GM21786 (cell line): ENCODE measurements at regions not wholly inside any gene's neighbourhood (a gene's known extent, or its start where the extent isn't known, plus 50 kb on each side); places are given as distances from the start of the nearest gene placed in this dataset.
"Not testable (repeated sequence)": the region's sequence is repeated elsewhere in the genome, so short reads cannot be mapped to it uniquely, and the experiment has no call there.

Experiments used
- ATAC-seq: cut with Tn5 transposase; IDR thresholded peaks from one replicate; pipeline ENCODE4 v1.9.1; 2021; ENCODE audit not compliant: unreplicated experiment

DNA sequence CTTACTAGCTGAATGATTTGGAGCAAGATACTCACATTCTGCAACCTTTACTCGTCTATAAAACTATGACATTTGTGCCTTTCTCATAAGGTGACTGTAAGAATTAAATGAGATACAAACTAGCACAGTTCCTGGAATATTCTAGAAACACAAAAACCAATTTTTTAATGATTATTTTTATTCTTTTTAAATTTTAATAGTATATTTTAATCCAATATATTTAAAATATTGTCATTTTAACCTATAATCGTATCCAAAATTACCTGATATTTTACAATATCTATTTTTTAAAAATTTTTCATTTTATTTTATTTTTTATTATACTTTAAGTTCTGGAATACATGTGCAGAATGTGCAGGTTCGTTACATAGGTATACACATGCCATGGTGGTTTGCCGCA lies 238.1 kb downstream of the OLFM4 start:
- ATAC-seq = no peak

DNA sequence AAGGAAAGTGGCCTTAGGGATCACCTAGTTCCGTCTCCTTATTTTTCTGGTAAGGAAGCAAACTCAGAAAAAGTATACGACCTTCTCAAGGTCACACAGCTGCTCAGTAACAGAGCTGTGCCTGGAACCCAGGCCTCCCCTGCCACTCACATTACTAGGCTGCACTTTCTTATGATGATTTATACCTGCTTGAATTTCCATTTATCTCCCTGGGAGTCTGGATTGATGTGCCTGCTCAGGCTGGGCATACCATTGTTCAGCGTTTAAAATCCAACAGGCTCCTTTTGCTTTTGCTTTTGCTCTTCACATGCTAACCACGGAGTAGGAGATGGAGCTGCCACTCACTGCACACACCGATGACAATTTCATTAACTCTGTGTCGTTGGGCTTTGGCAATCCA lies 241.0 kb downstream of the OLFM4 start:
- ATAC-seq = no peak

DNA sequence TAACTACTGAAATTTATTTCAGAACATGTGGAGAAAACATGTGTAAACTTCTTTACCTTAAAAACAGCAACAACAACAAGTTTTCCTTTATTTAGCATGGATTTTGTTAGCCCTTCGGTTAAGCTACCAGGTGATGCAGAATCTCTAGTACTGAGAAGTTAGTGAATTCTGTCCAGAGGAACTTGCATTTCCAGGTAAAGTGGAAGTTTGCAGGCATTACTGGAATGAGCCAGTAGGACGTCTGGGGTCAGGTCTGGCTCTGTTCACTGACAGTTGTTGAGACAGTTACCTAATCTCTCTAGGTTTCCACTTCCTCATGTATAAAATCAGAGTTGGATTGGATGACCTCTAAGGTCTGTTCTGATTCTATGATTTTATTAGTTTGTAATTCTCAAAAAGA lies 244.3 kb downstream of the OLFM4 start:
- no peak for ATAC-seq

DNA sequence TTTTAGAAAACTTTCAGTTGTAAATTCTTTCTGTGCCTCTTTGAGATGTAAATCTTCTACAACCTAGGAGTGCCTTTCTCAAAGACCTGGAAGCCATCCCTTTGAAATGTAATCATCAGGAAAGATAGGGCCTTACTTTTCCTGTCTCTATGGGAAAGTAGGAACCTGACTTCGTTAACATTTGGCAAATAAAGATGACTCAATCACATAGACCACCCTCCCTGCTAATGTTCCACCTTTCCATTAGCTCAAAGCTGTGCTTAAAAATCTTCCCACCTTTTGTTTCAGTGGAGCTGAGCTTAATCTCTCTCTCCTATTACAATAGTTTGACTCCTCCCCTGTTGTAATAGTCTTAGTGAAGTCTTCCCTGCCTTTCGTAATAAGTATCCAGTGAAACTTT lies 247.7 kb downstream of the OLFM4 start:
- no peak for ATAC-seq

DNA sequence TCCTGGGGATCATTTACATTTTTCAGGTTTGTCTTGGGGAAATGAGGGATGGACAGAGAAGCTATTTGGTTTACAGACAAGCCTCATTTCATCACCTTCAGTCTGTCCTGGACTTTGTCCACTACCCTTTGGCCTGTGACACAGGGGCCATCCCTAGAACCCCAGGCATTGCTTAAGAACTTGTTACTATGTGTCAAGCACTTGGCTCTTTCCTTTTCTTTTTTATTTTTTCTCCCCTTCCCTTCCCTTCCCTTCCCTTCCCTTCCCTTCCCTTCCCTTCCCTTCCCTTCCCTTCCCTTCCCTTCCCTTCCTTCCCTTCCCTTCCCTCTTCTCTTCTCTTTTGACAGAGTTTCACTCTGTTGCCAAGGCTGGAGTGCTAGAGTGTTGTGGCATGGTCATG lies 253.1 kb downstream of the OLFM4 start:
- no peak for ATAC-seq

DNA sequence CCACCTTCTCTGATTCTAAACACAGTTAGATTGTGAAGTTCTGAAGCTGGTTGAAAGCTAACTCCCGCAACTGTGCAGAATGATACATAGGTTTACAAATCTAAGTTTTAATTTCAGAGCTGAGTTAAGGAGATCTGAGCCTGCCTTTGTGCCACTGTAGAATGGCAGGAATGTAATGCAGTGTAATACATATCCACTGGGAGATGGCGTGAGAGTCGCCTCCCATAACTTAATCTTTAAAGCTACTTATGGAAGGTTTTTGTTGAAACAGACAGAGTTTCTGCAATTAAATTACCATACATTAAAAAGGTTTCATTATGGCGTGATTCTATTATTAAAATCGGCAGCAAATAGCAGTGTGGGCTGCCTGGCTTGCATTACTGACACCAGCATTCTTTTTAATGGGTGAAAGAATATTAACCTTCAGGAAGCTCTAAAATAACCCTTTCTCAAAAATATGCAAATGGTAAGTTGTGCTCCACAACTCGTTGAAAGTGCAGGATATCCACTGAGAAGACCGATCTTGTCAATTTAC lies 257.4 kb downstream of the OLFM4 start:
- ATAC-seq = no peak

DNA sequence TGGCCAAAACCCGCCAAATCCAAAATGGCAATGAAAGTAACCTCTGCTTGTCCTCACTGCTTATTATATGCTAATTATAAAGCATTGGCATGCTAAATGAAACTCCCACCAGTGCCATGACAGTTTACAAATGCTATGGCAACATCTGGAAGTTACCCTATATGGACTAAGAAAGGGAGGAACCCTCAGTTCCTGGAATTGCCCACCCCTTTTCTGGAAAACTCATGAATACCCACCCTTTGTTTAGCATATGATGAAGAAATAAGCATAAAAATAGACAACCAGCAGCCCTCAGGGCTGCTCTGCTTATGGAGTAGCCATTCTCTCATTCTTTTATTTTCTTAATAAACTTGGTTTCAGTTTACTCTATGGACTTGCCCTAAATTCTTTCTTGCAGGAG lies 269.8 kb downstream of the OLFM4 start:
- ATAC-seq = no peak

DNA sequence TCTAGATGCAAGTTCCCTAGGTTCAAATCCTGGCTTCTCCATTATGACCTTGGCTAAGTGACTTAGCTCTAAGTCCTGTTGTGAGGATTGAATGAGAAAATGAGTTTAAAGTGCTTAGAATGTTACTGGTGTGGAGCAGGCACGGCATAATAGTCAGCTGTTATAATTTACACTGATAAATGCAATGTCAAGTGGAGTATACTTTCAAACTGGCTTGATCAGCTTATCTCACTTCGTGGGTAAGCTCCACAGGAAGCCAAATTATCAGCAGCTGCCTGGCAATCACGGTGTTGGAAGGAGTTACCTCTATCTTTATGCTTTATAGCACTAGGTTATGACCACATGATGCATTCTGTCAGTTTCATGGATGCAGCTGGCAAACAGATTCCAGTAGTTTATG lies 272.8 kb downstream of the OLFM4 start:
- ATAC-seq = no peak

DNA sequence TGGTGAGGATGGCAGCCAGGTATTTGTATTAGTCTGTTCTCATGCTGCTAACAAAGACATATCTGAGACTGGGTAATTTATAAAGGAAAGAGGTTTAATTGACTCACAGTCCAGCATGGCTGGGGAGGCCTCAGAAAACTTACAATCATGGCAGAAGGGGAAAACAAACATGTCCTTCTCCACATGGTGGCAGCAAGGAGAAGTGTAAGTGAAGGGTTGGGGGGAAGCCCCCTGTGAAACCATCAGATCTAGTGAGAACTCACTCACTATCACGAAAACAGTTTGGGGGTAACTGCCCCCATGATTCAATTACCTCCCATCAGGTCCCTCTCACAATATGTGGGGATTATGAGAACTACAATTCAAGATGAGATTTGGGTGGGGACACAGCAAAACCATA lies 276.8 kb downstream of the OLFM4 start:
- not testable (repeated sequence) for ATAC-seq

DNA sequence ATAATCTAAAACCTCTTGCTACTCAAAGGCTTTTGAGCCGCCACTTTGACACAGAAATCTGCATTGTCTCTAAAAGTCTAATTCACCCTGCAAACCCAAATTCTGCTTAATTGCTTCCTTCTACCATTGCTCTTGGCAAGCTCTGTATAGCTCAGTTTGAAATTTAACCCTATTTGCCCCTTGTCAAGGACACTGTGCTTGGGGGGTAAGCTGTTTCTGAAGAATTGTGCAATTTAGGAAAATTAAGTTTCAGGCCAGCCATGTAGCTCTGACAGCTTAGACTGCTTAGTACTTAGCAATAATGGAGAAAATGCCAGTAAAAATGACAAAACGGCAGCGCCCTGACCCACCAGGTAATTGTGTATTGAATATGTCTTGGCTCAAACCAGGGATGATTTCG lies 282.2 kb downstream of the OLFM4 start:
- ATAC-seq = no peak

DNA sequence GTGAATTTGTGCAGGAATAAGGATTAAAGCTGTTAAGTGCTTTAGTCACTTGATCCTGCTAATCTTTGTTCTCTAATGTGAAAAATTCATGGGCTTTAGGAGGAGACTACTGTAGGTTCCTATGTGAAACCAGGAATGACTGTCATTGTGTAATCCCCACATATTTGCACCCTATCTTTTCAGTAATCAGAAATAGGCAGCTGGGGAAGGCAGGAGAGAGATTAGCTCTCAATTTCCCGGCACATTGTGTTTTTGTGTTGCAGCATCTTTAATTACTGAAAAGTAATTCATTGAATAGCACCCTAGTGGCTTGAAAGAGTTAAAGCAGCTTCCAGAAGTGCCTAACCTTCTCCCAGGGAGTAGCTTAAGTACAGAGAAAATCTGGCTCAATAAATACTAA lies 282.9 kb downstream of the OLFM4 start:
- no peak for ATAC-seq

DNA sequence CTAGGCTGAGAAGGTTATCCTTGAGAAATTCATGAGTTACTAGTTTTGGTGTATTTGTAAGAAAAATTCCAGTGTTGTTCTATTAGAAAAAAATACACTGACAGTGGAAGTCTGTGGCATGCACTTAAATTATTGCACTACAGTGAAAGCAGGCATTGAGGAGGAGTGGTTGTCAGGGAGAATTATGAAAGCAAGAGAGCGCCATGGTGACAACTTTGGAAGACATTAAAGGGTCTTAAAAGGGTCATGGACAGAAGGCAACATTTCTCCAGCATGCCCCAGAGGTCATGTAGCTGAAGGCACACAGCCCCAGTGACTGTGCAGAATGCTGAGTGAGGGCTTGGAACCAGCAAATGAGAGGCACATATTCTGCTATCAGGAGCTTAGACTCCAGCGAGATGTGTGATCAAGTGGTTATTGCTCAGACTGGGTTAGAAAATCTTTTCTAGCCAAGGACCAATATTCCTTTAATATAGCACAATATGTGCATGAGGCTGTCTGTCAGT lies 292.7 kb downstream of the OLFM4 start:
- no peak for ATAC-seq

DNA sequence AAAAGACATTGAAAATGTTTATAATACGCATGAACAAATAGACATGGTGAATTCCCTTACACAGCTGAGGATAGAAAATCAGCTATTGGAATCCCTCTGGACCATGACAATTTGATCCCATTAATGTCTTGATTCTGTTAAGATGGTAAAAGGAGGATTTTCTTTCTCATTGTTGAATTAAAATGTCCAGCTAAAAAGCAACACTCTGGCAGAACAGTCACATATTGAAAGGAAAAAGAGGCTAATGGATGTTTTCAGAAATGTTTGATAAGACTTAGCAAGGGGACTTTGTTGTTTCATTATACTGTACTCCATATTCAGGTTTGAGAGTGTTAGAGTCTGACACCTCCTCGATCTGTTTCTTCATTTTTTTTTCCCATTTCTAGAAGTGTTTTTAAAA lies 296.0 kb downstream of the OLFM4 start:
- ATAC-seq = no peak

DNA sequence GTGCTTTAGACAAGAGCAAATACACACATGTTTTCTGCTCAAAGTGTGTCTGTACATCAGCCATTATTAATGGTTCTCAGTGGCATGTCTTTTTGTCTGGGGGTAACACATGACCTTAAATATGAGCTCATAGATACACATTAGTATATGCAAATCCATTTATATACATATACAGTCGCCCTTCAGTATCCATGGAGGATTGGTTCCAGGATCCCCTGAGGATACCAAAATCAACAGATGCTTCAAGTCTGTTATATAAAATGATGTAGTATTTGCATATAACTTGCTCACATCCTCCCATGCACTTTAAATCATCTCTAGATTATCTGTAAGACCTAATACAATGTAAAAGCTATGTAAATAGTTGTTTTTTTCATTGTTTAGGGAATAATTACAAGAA lies 298.1 kb downstream of the OLFM4 start:
- no peak for ATAC-seq

DNA sequence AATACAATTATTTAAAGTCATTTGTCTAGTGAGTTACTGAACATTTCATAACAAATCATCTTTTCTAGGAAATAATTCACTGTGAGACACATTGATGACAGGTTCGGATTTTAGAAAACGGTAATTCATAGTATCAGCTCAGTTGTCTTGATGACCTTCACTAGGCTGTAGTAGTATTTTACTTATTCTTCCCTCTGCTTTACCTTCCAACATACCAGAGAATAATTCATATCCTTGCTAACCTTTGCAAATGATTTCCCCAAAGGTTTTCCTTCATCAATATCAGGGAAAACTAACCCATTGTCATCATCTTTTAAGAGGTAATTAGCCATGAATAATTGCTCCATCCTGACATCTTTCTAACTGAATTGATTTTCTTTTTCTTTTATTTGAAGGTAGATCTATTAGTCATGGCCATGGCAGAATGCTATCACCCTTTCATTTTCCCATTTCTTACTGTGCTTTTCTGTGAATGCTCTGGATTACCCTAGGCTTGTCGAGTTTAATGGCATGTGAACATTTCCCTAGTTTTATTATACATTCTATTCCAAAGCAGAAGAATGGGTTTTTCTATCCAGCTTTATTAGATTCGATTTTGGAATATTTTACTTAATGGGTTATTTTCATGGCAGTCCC lies 299.2 kb downstream of the OLFM4 start:
- no peak for ATAC-seq

DNA sequence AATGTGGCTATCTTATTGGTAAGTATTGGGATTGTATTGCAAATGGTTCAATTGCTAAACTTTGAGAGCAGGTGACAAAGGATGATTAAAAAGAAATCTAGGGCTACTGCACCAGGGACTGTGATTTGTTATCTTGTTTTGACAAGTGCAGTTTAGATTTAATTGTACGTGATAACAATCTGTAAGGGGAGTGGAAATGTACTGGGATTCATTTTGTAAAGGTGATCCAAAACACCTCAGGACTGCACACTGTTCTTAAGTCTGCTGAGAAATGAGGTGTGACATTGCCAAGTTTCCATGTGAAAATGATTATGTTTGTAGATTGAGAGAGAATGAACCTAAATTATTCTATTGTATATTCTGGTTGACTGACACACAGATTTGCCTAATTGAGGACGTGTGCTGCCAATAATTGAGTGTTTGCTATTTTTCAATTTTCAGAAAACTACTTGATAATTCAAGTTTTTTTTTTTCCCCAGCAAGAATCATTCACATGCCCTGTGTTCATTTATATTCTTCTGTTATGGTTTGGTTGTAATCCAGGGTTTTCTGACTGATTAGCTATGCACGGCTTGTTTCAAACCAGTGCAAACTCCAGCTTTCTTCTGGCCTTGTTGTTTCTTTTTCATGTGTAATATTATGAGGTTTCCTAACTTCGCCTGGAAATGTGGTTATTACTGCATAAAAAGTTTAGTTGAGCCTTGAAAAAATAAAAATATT lies 308.0 kb downstream of the OLFM4 start:
- no peak for ATAC-seq

DNA sequence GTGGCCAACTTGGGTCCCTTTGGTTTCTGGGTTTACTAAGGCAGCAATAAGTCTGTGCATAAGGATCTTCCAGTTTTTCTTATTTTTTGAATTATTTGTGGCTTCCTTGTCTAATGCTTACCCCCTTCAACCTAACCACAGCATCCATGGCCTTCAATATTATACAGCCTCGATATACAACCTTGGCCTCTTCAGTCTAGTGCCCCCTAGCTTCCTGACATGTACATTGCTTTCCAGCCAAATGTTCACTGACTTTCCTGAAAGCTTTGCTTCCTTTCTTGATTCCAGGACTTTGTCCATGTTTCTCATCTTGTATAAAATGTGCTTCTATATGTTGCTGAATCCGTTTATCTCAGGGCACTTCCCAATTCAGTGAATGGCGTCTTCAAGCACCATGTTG lies 310.1 kb downstream of the OLFM4 start:
- ATAC-seq = no peak

DNA sequence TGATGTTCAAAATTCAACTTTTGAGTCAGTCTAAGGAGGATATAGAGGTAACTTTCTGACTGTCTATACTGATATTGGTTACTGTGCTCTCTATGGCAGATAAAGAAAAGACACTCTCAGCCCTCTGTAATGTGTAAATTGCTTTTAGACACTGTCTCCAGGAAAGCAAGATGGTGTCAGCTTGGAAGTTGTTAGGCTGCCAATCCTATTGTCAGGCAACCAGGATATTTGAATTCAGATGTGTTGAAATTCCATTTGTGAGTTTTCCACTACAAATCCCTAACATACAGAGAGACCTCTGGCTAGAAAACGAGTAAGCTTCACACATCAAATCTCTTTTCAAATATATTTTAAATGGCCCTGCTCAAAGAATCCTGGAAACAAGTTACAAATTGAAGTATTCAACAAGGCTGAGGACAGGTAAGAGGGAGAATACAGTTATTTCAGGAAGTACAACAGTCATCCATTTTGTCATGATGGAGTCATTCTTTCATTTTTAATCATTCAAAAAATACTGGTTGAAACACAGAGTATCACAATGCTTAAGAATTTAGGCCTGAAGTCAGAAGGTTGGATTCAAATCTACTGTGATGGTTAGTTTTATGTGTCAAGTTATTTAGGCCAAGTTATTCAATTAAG lies 312.0 kb downstream of the OLFM4 start:
- ATAC-seq = no peak

DNA sequence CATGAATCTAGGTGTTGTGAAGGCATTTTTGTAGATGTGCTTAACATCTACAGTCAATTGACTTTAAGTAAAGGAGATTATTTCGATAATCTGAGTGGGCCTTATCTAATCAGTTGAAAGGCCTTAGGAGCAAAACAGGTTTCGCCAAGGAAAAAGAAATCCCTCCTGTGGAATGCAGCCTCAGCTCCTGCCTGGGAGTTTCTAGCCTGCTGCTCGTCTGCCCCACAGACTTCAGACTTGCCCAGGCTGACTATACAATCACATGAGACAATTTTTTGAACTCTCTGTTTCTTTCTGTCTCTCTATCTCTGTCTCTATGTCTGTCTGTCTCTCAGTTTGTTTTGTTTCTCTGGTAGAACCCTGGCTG lies 312.5 kb downstream of the OLFM4 start:
- no peak for ATAC-seq

DNA sequence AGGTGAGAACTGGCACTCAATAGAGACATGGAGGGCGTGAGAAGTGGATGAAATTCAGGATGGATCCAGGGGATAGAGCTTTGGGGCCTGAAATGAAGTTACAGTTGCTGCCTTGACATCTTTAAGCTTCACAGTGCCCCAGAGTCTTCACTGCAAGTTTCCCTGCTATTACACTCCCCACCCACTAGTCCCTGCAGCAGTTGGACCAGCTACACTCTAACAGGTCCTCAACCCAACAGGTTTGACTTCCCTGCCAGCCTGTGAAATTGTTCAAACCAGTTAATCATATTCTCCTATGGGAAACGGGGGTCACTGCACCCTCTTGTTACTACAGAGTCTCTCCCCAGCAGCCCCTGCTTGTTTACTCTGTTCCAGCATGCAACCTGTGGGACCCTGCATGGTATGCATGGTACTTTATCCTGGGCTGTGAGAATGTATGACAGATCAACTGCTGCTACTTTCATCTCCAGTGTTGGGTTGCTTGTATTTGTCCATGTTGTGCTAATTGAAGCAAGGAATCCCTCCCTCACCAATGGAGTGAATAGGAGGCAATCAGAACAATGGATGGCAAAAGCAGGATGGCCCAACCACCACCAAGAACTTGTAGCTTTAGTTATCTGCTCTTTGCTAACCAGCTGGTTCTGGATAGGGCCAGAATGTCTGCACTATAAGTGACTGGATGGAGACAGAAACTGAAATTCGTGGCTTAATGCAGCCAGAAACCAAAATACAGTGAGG lies 314.2 kb downstream of the OLFM4 start:
- no peak for ATAC-seq

DNA sequence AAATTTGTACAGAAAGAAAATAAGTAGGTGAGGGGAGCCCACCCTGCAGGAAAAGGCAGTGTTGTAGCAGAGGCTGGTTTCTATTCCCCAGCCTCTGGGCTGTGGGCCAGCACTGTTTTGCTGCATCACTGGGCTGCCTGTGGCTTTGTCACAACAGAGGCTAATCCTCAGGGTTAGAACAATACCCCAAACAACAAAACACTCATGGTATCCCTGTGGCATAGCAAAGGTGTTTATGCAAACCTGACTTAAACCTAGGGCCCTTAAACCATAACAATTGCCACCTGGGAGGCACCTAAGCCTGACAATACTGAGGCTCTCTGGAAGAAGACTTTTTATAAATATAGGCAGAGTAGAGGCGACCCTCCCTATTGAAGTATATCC lies 314.7 kb downstream of the OLFM4 start:
- no peak for ATAC-seq

DNA sequence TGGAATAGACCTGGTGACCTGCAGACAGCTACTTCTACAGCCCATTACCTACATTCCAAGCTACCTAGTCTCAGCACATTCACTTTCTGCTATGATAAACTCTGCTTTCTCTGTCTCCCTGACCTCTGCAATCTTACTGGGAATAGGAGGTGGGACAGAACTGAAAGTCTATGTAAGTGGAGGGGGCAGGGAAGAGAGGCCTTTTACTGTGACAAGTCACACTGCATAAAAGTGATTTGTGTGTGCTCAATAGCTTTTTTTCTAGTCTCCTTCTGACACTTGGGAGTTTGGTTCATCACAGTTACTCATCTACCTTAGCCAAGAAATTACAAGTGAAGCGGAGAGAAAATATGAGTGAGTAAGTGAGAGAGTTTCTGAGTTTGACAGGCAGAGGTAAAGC lies 322.4 kb downstream of the OLFM4 start:
- ATAC-seq = no peak
